ENCODE measurements at regions not wholly inside any gene's neighbourhood (a gene's known extent, or its start where the extent isn't known, plus 50 kb on each side); places are given as distances from the start of the nearest gene placed in this dataset.

DNA sequence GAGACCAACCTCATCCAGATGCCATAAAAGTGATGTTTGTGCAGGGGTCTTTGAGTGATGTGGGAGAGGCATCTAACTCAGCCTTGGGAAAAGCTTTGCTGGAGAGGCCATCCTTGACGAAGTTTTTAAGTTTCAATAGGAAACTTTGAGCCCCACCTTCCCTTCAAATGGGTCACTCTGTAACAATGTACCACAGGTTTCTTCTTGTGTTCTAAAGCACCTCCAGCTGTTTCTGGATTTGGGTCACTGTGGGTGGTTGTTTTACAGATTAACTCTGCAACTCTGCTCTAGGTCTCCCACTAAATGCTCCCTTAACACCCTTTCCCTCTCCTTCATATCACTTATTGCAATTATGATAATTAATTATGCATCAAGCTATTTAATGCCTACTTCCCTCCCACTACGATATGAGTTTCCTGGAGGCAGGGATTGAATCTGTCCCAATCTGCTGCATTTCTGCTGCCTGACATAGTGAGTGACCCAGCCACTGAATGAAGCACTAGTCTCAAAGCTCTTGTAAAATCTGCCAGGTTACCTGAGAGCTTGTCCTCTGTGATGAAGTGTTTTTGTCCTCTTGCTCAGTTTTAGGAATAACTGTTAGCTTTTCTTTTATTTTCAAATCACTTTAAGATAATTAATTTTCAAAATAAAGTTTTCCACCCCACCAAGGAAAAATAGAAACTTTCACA, 60.5 kb upstream of the PUM3 start:
- no peak for TF ChIP-seq CTCF (IDR thresholded peaks at IDR 0.05; ENCODE audit: insufficient read depth, low read length)
- DNase-seq (ENCODE audit: low read depth), result no peak
- H3K4me3 ChIP-seq (ENCODE audit: low read depth, low read length), result no peak overlapping the region
